Activated naive CD8-positive, alpha-beta T cell treated with anti-CD3 and anti-CD28 coated beads, Interleukin-2, amount 10 ng/mL, durations not matched to agents 7 days and 5 days (primary cell): ENCODE measurements at regions not wholly inside any gene's neighbourhood (a gene's known extent, or its start where the extent isn't known, plus 50 kb on each side); places are given as distances from the start of the nearest gene placed in this dataset.
"Not testable (repeated sequence)": the region's sequence is repeated elsewhere in the genome, so short reads cannot be mapped to it uniquely, and the experiment has no call there.

Experiments
- ATAC-seq: fragments of 150-1000 bp; cut with Tn5 transposase; one replicate; pipeline ENCODE4 v1.10.0; 2021; ENCODE audit warnings: low read depth, moderate library complexity
- POLR2A ChIA-PET: fragments of 350-600 bp; sonication (Branson Sonifier 250); formaldehyde crosslinking; loops from one replicate; lab custom pipeline; 2021; ENCODE audit warnings: antibody characterized with exemption; lab: Charles Lee
- DNase-seq: peaks from one replicate; pipeline ENCODE4 v3.0.0; 2021
- H3K27ac Mint-ChIP-seq: one replicate; pipeline ENCODE4 v1.8.0; 2022; ENCODE audit warnings: mild to moderate bottlenecking, mixed read lengths
- H3K27me3 Mint-ChIP-seq: one replicate; pipeline ENCODE4 v1.8.0; 2022; ENCODE audit warnings: mild to moderate bottlenecking, moderate library complexity, mixed read lengths
- H3K36me3 Mint-ChIP-seq: one replicate; pipeline ENCODE4 v1.8.0; 2021; ENCODE audit warnings: mild to moderate bottlenecking, mixed read lengths
- H3K4me1 Mint-ChIP-seq: one replicate; pipeline ENCODE4 v1.8.0; 2021; ENCODE audit warnings: mixed read lengths
- H3K4me3 Mint-ChIP-seq: one replicate; pipeline ENCODE4 v1.8.0; 2022; ENCODE audit warnings: mild to moderate bottlenecking, moderate library complexity, mixed read lengths
- H3K9me3 Mint-ChIP-seq: one replicate; pipeline ENCODE4 v1.8.0; 2021; ENCODE audit warnings: mixed read lengths

DNA sequence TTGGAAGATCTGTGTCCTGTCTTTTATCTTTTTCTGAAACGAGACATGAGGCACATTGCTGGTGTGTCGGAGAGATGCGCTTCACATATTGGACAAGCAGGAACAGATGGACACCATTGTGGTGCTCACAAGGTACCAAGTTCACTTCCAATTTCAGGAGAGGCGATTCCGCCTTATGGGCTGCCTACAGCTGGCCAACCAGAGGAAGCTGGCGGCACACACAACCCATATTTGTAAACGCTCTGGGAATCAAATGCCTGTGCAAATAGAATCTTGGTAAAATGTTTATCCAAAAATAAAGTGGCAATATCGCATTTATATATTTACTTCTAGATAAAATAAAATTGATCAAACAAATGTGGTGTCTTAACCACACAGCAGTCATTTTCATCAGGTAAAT is 337.4 kb downstream of the TCERG1L start:
- DNase-seq (no peak), ATAC-seq (no peak)
- Mint-ChIP-seq H3K4me1 (no peaks in the 10 kb centered on the region), H3K9me3 (peaks cover 1% of the 10 kb centered on the region), H3K27me3 (no peaks in the 10 kb centered on the region), H3K27ac (no peak overlapping the region), H3K36me3 (no peaks in the 10 kb centered on the region), H3K4me3 (no peak overlapping the region)
- POLR2A ChIA-PET, result no interaction called here

DNA sequence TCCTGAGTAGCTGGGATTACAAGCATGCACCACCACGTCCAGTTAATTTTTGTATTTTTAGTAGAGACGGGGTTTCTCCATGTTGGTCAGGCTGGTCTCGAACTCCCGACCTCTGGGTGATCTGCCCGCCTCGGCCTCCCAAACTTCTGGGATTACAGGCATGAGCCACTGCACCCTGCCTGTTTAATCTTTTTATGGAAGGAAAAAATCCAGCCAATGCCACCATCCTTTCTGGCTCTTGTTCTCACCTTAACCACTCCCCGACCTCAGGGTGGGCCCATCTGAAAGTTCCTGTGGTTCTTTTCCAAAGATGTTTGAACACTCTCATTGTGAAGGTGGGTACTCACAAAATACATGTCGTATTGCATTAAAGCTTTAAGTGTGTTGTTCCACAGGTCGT is 336.2 kb downstream of the TCERG1L start:
- H3K9me3 Mint-ChIP-seq, H3K4me3 Mint-ChIP-seq, H3K36me3 Mint-ChIP-seq, H3K4me1 Mint-ChIP-seq, H3K27me3 Mint-ChIP-seq, ATAC-seq, POLR2A ChIA-PET, H3K27ac Mint-ChIP-seq, DNase-seq: not testable (repeated sequence)

DNA sequence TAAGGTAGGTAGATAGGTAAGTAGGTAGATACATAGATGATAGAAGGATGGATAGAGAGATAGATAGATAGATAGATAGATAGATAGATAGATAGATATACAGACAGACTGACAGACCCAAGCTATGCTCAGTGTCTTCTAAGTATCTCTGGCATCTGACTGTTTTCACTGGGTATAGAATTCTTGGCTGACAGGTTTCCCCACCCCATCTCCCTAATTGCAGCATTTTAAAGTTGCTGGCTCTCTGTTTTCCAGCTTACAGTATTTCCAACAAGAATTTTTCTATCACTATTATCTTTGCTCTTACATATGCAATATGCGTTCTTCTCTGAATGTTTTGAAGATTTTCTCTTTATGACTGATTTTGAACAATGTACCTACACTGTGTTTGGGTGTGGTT is 328.7 kb downstream of the TCERG1L start:
- Mint-ChIP-seq H3K4me1 (no peaks in the 10 kb centered on the region), H3K27ac (no peak overlapping the region), H3K9me3 (peaks cover 5% of the 10 kb centered on the region), H3K4me3 (no peak overlapping the region), H3K27me3 (no peaks in the 10 kb centered on the region), H3K36me3 (no peaks in the 10 kb centered on the region)
- POLR2A ChIA-PET, result no interaction called here
- ATAC-seq (no peak), DNase-seq (no peak)

DNA sequence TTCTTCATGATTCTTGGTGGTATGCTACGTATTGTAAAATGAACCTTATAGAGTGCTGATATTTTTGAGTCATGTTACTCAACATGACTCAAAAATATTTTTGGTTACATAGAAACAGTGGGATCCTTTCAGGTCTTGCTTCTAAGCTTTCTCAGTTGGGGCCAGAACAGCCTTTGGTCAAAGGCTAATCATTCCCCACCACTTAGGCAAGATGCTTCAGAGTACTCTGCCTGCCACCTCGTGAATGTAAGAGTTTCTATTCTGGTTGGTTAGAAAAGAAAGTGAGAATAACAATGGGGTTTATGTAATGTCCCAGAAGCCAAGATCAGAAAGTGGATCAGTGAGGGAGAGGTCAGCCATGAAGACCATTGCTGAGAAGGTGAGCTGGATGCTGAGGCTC is 327.8 kb downstream of the TCERG1L start:
- peaks cover 5% of the 10 kb centered on the region for H3K9me3 Mint-ChIP-seq
- no peaks in the 10 kb centered on the region for H3K4me1 Mint-ChIP-seq
- DNase-seq (no peak), ATAC-seq (no peak)
- no peaks in the 10 kb centered on the region for H3K36me3 Mint-ChIP-seq
- H3K27ac Mint-ChIP-seq, result no peak overlapping the region
- H3K27me3 Mint-ChIP-seq, result no peaks in the 10 kb centered on the region
- no peak overlapping the region for H3K4me3 Mint-ChIP-seq
- POLR2A ChIA-PET, result no interaction called here

DNA sequence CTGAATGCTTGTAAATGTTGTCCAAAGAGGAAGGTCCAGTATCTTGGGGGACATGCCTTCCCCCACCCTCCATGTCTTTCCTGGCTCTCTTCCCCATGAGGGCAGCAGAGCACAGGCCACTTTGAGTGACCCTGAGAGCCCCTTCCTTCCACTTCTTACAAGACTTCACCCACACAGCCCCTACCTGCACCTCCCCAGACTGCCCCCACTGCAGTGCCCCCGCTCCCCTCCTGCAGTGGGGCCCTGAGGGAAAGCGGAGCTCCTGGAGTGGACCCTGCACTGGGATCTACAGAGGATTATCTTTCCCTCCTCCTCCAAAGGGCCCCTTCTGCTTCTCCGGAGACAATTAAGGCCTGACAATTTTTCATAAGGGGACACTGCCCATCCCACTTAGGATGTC is 326.8 kb downstream of the TCERG1L start:
- DNase-seq (no peak), ATAC-seq (no peak)
- Mint-ChIP-seq H3K4me1 (no peaks in the 10 kb centered on the region), H3K9me3 (peaks cover 5% of the 10 kb centered on the region), H3K27me3 (no peaks in the 10 kb centered on the region), H3K4me3 (no peak overlapping the region), H3K27ac (no peak overlapping the region), H3K36me3 (no peaks in the 10 kb centered on the region)
- POLR2A ChIA-PET, result no interaction called here

DNA sequence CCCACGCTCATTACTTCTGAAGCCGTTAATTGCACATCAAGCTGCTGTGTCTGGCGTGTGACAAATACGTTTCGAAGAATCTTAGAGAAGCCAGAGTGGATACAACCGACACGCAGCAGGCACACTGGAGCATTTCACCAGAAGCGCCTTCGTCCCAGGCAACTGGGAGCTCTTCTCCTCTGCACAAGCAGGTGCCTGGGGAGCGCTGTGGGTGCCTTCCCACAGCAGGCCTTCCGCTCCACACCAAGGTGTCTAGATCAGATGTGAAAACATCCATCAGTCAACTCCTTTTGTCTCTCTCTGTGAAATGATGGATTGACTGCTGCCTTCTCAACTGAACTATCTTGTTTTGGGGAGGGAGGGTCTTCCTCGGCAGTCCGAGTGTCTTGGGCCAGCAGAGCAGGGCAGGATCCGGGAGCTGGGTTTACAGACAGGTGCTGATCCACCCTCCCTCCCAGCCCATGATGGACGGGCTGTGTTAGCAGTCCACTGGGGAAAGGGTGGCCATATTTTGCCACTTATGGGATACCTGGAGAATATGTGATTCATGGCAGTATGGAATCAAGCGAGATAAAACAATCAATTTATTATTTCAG is 326.3 kb downstream of the TCERG1L start:
- ATAC-seq (no peak), DNase-seq (no peak)
- H3K27me3 Mint-ChIP-seq, result no peaks in the 10 kb centered on the region
- H3K9me3 Mint-ChIP-seq, result peaks cover 5% of the 10 kb centered on the region
- no peak overlapping the region for H3K27ac Mint-ChIP-seq
- no peaks in the 10 kb centered on the region for H3K4me1 Mint-ChIP-seq
- POLR2A ChIA-PET, result no interaction called here
- H3K4me3 Mint-ChIP-seq, result no peak overlapping the region
- no peaks in the 10 kb centered on the region for H3K36me3 Mint-ChIP-seq

DNA sequence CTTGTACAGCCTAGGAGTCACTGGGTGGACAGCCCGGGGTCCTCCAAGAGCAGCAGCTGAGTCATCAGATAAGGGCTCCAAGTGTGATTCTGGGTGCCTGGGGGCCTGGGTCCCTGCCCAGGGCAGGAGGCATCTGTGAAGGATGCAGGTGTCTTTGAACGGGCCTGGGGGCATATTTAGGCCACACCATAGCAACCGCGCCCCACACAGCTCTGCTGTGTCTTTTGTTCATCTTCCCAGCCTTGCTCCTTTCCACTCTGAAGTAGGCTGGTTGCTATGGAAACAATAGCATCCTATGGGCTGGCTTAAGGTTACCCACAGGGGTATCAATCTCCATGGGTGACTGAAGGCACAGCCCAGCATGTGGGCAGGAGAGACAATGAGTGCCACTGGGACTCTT is 324.7 kb downstream of the TCERG1L start:
- ATAC-seq (no peak), DNase-seq (no peak)
- Mint-ChIP-seq H3K4me3 (no peak overlapping the region), H3K9me3 (peaks cover 5% of the 10 kb centered on the region), H3K27me3 (no peaks in the 10 kb centered on the region), H3K36me3 (no peaks in the 10 kb centered on the region), H3K27ac (no peak overlapping the region), H3K4me1 (no peaks in the 10 kb centered on the region)
- POLR2A ChIA-PET, result no interaction called here

DNA sequence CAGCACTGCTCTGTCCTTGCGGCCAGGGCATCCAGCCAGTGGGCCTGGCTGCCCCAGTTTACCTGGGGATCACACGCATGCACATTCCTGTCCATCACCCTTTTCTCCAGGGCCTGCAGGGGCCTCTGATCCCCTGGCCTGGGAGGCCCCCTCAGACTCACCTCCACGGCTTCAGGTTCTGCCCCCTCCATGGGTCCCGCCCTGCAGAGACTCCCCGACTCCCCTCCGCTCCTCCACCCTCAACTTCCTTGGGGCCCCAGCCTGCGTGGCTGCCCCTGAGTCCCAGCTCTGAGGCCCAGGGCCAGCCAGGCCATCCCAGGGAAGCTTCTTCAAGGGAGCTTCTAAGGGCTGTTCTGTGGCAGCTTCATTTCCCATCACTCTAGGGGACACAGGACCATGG is 324.1 kb downstream of the TCERG1L start:
- Mint-ChIP-seq H3K9me3 (peaks cover 4% of the 10 kb centered on the region), H3K36me3 (no peaks in the 10 kb centered on the region), H3K27me3 (no peaks in the 10 kb centered on the region), H3K4me3 (no peak overlapping the region), H3K4me1 (no peaks in the 10 kb centered on the region), H3K27ac (no peak overlapping the region)
- DNase-seq, result no peak
- POLR2A ChIA-PET, result no interaction called here
- no peak for ATAC-seq

DNA sequence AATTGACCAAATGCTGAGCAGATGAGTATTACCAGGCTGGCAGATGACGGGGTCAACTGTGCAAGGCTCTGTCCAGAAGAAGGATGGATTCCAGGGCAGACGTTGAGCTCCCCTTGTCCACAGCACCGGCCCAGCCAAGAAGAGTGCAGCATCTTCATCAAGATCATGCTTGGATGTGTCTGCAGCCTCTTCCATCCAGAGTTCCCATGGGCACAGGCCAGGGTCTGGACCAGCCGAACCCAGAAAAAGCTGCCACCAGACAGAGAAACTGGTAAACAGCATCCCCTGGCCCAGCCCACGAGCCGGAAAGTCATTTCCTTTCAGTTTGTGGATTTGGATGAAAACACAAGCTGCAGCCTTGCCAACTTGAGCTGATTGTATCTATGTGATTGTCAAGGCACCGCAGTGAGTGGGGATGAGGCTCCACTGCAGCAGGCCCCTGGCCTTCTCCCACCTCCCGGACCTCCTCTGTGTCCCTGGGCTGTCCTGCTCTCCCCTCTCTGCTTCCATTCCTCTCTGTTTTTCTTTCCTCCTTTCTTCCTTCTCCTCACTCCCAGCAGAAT is 321.8 kb downstream of the TCERG1L start:
- no peak for ATAC-seq
- no peaks in the 10 kb centered on the region for H3K4me1 Mint-ChIP-seq
- no peak for DNase-seq
- no peak overlapping the region for H3K27ac Mint-ChIP-seq
- POLR2A ChIA-PET, result no interaction called here
- no peaks in the 10 kb centered on the region for H3K27me3 Mint-ChIP-seq
- H3K4me3 Mint-ChIP-seq, result no peak overlapping the region
- no peaks in the 10 kb centered on the region for H3K9me3 Mint-ChIP-seq
- H3K36me3 Mint-ChIP-seq, result no peaks in the 10 kb centered on the region

DNA sequence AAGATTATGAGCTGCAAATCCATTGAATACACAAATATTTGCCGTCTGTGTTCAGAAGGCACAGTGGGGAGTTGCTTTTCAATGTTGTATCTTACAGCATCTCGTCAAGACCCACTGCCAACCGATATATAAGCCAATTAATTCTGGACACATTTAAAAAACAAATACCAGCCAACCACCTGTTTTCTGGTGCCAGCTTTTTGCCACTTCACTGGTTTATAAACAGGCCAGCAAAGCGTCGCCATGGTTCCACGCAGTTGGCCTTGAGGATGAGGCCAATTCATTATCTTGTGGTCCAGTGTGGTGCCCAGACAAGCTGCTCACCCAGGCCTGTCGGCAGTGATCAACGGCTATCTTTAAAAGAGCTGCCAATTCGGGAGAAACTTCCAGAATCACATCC is 321.0 kb downstream of the TCERG1L start:
- H3K27me3 Mint-ChIP-seq, result no peaks in the 10 kb centered on the region
- POLR2A ChIA-PET, result no interaction called here
- H3K9me3 Mint-ChIP-seq, result no peaks in the 10 kb centered on the region
- no peak overlapping the region for H3K27ac Mint-ChIP-seq
- no peaks in the 10 kb centered on the region for H3K36me3 Mint-ChIP-seq
- H3K4me3 Mint-ChIP-seq, result no peak overlapping the region
- ATAC-seq (no peak), DNase-seq (no peak)
- H3K4me1 Mint-ChIP-seq, result no peaks in the 10 kb centered on the region

DNA sequence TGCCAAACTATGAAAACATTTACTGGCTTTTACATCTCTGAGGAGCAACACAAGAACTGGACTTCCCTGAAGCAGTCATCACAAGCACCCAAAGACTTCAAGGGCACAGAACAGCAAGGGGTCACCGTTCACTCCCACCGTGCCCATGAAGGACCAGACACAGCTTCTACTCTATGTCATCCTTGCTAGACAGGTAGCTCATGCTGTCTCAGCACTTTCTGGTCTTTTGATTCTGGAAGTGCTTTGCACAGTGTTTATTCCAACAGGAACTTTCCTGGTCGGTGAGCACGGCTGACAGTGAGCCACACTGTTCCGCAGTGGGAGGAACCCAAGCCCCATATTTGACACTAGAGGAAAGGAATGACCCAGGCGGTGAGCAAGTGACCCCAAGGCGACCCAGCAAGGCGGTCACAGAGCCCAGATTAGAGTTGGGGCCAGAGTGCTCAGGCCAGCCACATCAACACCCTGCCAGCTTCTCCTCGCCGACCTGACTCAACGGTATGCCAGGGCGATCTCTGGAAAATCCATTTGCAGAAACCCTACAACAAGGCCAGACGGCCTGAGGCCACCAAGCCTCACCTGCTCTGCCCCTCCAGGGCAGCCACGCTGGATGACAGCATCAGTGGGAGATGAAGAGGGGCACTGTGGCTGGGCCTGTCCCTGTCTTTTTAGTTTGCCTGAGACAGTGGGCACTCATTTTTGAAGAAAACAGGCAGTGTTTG is 318.6 kb downstream of the TCERG1L start:
- no peak for DNase-seq

DNA sequence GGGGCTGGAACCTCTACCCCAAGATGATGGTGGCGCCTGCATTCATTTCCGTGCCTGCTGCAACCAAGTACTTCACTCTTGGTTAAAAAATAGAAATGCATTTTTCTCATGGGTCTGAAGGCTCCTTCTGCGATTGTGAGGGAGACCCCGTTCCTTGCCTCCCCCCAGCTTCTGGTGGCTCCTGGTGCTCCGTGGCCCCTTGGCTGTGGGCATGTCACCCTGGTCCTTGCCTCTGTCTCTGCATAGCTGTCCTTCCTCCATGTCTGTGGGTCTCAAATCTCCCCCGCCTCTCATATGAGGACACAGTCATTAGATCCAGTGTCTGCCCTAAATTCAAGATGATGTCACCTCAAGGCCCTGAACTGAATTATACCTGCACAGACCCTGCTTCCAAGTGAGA is 317.9 kb downstream of the TCERG1L start:
- Mint-ChIP-seq H3K9me3 (no peaks in the 10 kb centered on the region), H3K36me3 (no peaks in the 10 kb centered on the region), H3K27ac (no peak overlapping the region), H3K27me3 (no peaks in the 10 kb centered on the region), H3K4me3 (no peak overlapping the region), H3K4me1 (no peaks in the 10 kb centered on the region)
- no peak for ATAC-seq
- POLR2A ChIA-PET, result no interaction called here
- DNase-seq, result no peak

More for the DNA sequence above, 318.6 kb downstream of the TCERG1L start:
- Mint-ChIP-seq H3K9me3 (no peaks in the 10 kb centered on the region), H3K4me1 (no peaks in the 10 kb centered on the region), H3K4me3 (no peak overlapping the region), H3K27me3 (no peaks in the 10 kb centered on the region), H3K27ac (no peak overlapping the region), H3K36me3 (no peaks in the 10 kb centered on the region)
- POLR2A ChIA-PET, result no interaction called here
- no peak for ATAC-seq

DNA sequence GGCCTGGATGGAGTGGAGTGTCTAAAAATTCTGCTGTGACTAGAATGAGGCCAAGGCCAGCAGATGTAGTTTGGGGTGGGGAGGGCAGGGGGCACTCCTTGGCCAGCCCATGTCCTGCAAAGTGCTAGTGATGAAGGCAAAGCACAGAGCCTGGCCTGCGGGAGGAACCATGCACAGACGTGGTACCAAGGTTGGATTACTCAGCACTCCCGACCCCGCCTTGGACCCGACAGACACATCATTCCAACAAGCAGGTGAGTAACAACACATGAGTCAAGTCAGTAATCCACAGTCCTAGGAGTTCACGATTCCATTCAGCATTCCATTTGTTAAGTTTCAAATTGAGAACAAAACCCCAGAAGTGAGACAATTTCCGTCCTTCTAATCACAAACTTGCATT is 317.3 kb downstream of the TCERG1L start:
- Mint-ChIP-seq H3K4me3 (no peak overlapping the region), H3K27me3 (no peaks in the 10 kb centered on the region), H3K27ac (no peak overlapping the region), H3K4me1 (no peaks in the 10 kb centered on the region), H3K9me3 (no peaks in the 10 kb centered on the region), H3K36me3 (no peaks in the 10 kb centered on the region)
- no peak for DNase-seq
- ATAC-seq, result no peak
- POLR2A ChIA-PET, result no interaction called here

DNA sequence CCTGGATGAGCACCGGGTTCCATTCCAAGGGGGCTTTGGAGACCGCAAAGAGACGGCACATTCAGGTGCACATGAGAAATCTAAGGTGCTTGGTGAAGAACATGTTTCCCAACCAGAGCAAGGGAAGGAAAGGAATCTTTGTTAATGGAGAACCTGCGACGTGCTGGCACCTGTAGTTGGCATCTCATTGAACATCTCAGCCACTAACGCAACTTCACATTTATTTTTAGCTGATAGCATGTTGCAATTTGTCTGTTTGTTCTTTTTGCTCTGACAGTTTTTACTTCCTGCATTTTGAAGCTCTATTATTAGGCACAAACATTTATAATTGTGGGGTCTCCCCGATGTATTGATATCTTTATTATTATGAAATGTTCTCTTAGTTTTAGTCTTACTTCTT is 316.7 kb downstream of the TCERG1L start:
- H3K9me3 Mint-ChIP-seq, result no peaks in the 10 kb centered on the region
- no peak overlapping the region for H3K27ac Mint-ChIP-seq
- H3K36me3 Mint-ChIP-seq, result no peaks in the 10 kb centered on the region
- no peaks in the 10 kb centered on the region for H3K4me1 Mint-ChIP-seq
- H3K4me3 Mint-ChIP-seq, result no peak overlapping the region
- POLR2A ChIA-PET, result no interaction called here
- ATAC-seq, result no peak
- H3K27me3 Mint-ChIP-seq, result no peaks in the 10 kb centered on the region
- no peak for DNase-seq
